ENCODE measurements at regions not wholly inside any gene's neighbourhood (a gene's known extent, or its start where the extent isn't known, plus 50 kb on each side); places are given as distances from the start of the nearest gene placed in this dataset.

- no peak for DNase-seq (ENCODE audit: low read depth)
These were observed 1123.3 kb downstream of the BRD1 start for GRCh38 chr22:48704335-48704734.

- no peak for DNase-seq (ENCODE audit: low read depth)
These were observed 1124.3 kb downstream of the BRD1 start for GRCh38 chr22:48703265-48703941.

- DNase-seq (ENCODE audit: low read depth) = peak; percentile 44
These were observed 1125.0 kb downstream of the BRD1 start for GRCh38 chr22:48702573-48703264.

- DNase-seq (ENCODE audit: low read depth) = no peak
These were observed 1126.2 kb downstream of the BRD1 start for GRCh38 chr22:48701296-48702030.

GRCh38 chr22:48700566-48701295, 1126.9 kb downstream of the BRD1 start:
- no peak for DNase-seq (ENCODE audit: low read depth)

- DNase-seq (ENCODE audit: low read depth) = no peak
These were observed 1127.5 kb downstream of the BRD1 start for GRCh38 chr22:48700180-48700565.

GRCh38 chr22:48699511-48699910, 1128.2 kb downstream of the BRD1 start:
- no peak for DNase-seq (ENCODE audit: low read depth)

- DNase-seq (ENCODE audit: low read depth) = no peak
These were observed 1129.1 kb downstream of the BRD1 start for GRCh38 chr22:48698618-48699017.

GRCh38 chr22:48697694-48698276, 1129.9 kb downstream of the BRD1 start:
- no peak for DNase-seq (ENCODE audit: low read depth)

- DNase-seq (ENCODE audit: low read depth) = no peak
These were observed 1130.5 kb downstream of the BRD1 start for GRCh38 chr22:48697223-48697622.

- DNase-seq (ENCODE audit: low read depth) = no peak
These were observed 1131.3 kb downstream of the BRD1 start for GRCh38 chr22:48696371-48696770.

GRCh38 chr22:48695731-48696305, 1131.9 kb downstream of the BRD1 start:
- DNase-seq (ENCODE audit: low read depth) = no peak

- no peak for DNase-seq (ENCODE audit: low read depth)
These were observed 1132.4 kb downstream of the BRD1 start for GRCh38 chr22:48695251-48695650.

- DNase-seq (ENCODE audit: low read depth) = no peak
These were observed 1133.3 kb downstream of the BRD1 start for GRCh38 chr22:48694296-48694883.

GRCh38 chr22:48693377-48694135, 1134.1 kb downstream of the BRD1 start:
- no peak for DNase-seq (ENCODE audit: low read depth)

GRCh38 chr22:48692734-48693376, 1134.8 kb downstream of the BRD1 start:
- no peak for DNase-seq (ENCODE audit: low read depth)

GRCh38 chr22:48691431-48691851, 1136.2 kb downstream of the BRD1 start:
- no peak for DNase-seq (ENCODE audit: low read depth)

GRCh38 chr22:48690583-48691317, 1136.9 kb downstream of the BRD1 start:
- DNase-seq (ENCODE audit: low read depth) = no peak

GRCh38 chr22:48689206-48689605, 1138.5 kb downstream of the BRD1 start:
- DNase-seq (ENCODE audit: low read depth) = no peak
